GM12878 (cell line): ENCODE measurements at regions not wholly inside any gene's neighbourhood (a gene's known extent, or its start where the extent isn't known, plus 50 kb on each side); places are given as distances from the start of the nearest gene placed in this dataset.

ENCODE experiments used
- ATAC-seq: fragments of 200-7000 bp; cut with Tn5 transposase; 3 replicates; pipeline ENCODE4 v1.9.1; 2020; ENCODE audit warnings: mild to moderate bottlenecking, moderate library complexity
- BruUV-seq: library from RNA; stranded (reverse); fragments of 400-500 nt; replicated peaks from 2 replicates; lab custom pipeline; 2021; lab: Mats Ljungman, UMichigan
- CTCF ChIA-PET: fragments of 300-600 bp; sonication (Branson Sonifier 250); formaldehyde crosslinking; extraction: SDS; loops from one replicate; lab custom pipeline; 2021; ENCODE audit warnings: inconsistent platforms; lab: Yijun Ruan, JAX
- POLR2A ChIA-PET: fragments of 350-600 bp; formaldehyde crosslinking; extraction: SDS; loops from one replicate; lab custom pipeline; 2021; ENCODE audit warnings: inconsistent platforms; lab: Charles Lee
- RAD21 ChIA-PET: fragments of 300-600 bp; sonication (Branson Sonifier 250); formaldehyde crosslinking; loops from one replicate; lab custom pipeline; 2023; ENCODE audit warnings: antibody characterized with exemption; ENCODE audit not compliant: unreplicated experiment; lab: Charles Lee
- SMC1A ChIA-PET: fragments of 300-600 bp; sonication (Branson Sonifier 250); formaldehyde crosslinking; loops from one replicate; lab custom pipeline; 2023; ENCODE audit not compliant: unreplicated experiment, uncharacterized antibody; lab: Charles Lee
- DNase-seq: peaks from one replicate; pipeline ENCODE4 v3.0.0-alpha.2; 2011; ENCODE audit warnings: low read depth, low spot score
- FAIRE-seq: peaks from 3 replicates; lab custom pipeline; 2011; peaks lifted over from hg19 to GRCh38; lab: Jason Lieb, UNC
- H2AFZ ChIP-seq: 2 replicates; pipeline ENCODE4 v1.6.0; 2011; ENCODE audit warnings: low read depth, low read length, control low read depth; ENCODE audit not compliant: control insufficient read depth
- H3K27ac ChIP-seq: 2 replicates; pipeline ENCODE4 v1.5.1; 2011; ENCODE audit warnings: control low read depth; ENCODE audit not compliant: control insufficient read depth, insufficient read depth
- H3K27me3 ChIP-seq, 2 experiments: replicated peaks in 1 of 2; 2 replicates each; pipeline versions ENCODE4 v1.6.0 to v1.6.1; 2011; ENCODE audit warnings: low read length in 1 of 2; ENCODE audit not compliant: control insufficient read depth in 2 of 2, insufficient read depth in 2 of 2
- H3K36me3 ChIP-seq, 2 experiments: 2 replicates each; pipeline ENCODE4 v1.5.1; 2011; ENCODE audit warnings: low read length in 1 of 2; ENCODE audit not compliant: control insufficient read depth in 2 of 2, insufficient read depth in 2 of 2
- H3K4me1 ChIP-seq: 2 replicates; pipeline ENCODE4 v1.6.1; 2011; ENCODE audit warnings: mild to moderate bottlenecking, low read length, moderate library complexity, mixed read lengths; ENCODE audit not compliant: control insufficient read depth, insufficient read depth
- H3K4me2 ChIP-seq: 2 replicates; pipeline ENCODE4 v1.6.0; 2011; ENCODE audit warnings: control low read depth; ENCODE audit not compliant: control insufficient read depth, insufficient read depth
- H3K4me3 ChIP-seq: fragments of 200-600 bp; sonication (generic); 2 replicates; pipeline ENCODE4 v1.5.1; 2016
- H3K79me2 ChIP-seq: 2 replicates; pipeline ENCODE4 v1.6.0; 2011; ENCODE audit warnings: low read length; ENCODE audit not compliant: control insufficient read depth, insufficient read depth
- H3K9ac ChIP-seq: 2 replicates; pipeline ENCODE4 v1.8.0; 2011; ENCODE audit warnings: low read length, control low read depth, mixed read lengths; ENCODE audit not compliant: control insufficient read depth, insufficient read depth
- H3K9me3 ChIP-seq: replicated peaks from 3 replicates; pipeline ENCODE4 v1.5.1; 2011; ENCODE audit warnings: mild to moderate bottlenecking, low read length; ENCODE audit not compliant: control insufficient read depth, insufficient read depth
- H4K20me1 ChIP-seq: 2 replicates; pipeline ENCODE4 v1.6.0; 2011; ENCODE audit not compliant: control insufficient read depth, insufficient read depth
- EED ChIP-seq: sonication (generic); IDR thresholded peaks from 2 replicates; pipeline ENCODE4 v1.6.1; 2016; ENCODE audit warnings: antibody characterized with exemption, low read depth
- LARP7 ChIP-seq: fragments of 450-650 bp; IDR thresholded peaks from 2 replicates; pipeline ENCODE4 v1.6.1; 2017; ENCODE audit warnings: mild to moderate bottlenecking
- MLLT1 ChIP-seq: fragments of 450-650 bp; IDR thresholded peaks from 2 replicates; pipeline ENCODE4 v1.6.1; 2016; ENCODE audit warnings: mild to moderate bottlenecking
- NKRF ChIP-seq: fragments of 450-650 bp; conservative IDR thresholded peaks from 2 replicates; pipeline ENCODE4 v1.6.1; 2017; ENCODE audit warnings: mild to moderate bottlenecking, moderate library complexity
- PML ChIP-seq: IDR thresholded peaks from 2 replicates; pipeline ENCODE4 v1.6.1; 2012; ENCODE audit warnings: low read length, inconsistent platforms
- ZBTB40 ChIP-seq: fragments of 450-650 bp; IDR thresholded peaks from 2 replicates; pipeline ENCODE4 v1.6.1; 2016; ENCODE audit warnings: mild to moderate bottlenecking, moderate library complexity, borderline replicate concordance
- WGBS: methylation state at CpG from one replicate; pipeline ENCODE4 v1.1.6; 2016; ENCODE audit warnings: low lambda C conversion rate; ENCODE audit not compliant: insufficient replicate concordance, insufficient coverage; ENCODE audit errors: missing lambda C conversion rate; 5-methylcytosine and 5-hydroxymethylcytosine counted together
- in situ Hi-C: fragments of 300-500 bp; cut with MboI; formaldehyde crosslinking; loops from 9 replicates; pipeline ENCODE4 v1.14.3; 2018; ENCODE audit warnings: mixed read lengths
- intact Hi-C: fragments of 100-400 bp; cut with micrococcal nuclease; formaldehyde crosslinking; loops from one replicate; pipeline ENCODE4 v1.14.2; 2022; ENCODE audit not compliant: unreplicated experiment

- TF ChIP-seq NKRF (no peak), PML (no peak)
Observed at GRCh38 chr10:100632027-100632426, 96.3 kb downstream of the HIF1AN start (continued).

- 48% methylated on average over 5 of the region's 5 CpGs for WGBS
- no peak overlapping the region for H3K9ac ChIP-seq
- POLR2A ChIA-PET: no interaction called here
- DNase-seq (no peak), ATAC-seq (no peak), FAIRE-seq (no peak)
- intact Hi-C loops: no loop called here
- peaks cover 1 to 2% of the 10 kb centered on the region in 2 experiments; a peak in 2 of 4 replicates for H3K27me3 ChIP-seq
- BruUV-seq: no TSS peak
- no peak overlapping the region for H3K4me3 ChIP-seq
- no peaks in the 10 kb centered on the region for H3K4me1 ChIP-seq
- no peak for TF ChIP-seq EED
- no peak for TF ChIP-seq MLLT1
- no peak for TF ChIP-seq LARP7
- TF ChIP-seq ZBTB40: no peak
- no peak overlapping the region for H3K27ac ChIP-seq
- H3K9me3 ChIP-seq: no peaks in the 10 kb centered on the region
- in situ Hi-C loops: no loop called here
- no peaks in the 10 kb centered on the region for H3K36me3 ChIP-seq
- no peak overlapping the region for H3K4me2 ChIP-seq
- H4K20me1 ChIP-seq: no peaks in the 10 kb centered on the region
- SMC1A ChIA-PET: no interaction called here
- CTCF ChIA-PET: no interaction called here
- no peak overlapping the region for H2AFZ ChIP-seq
- RAD21 ChIA-PET: no interaction called here
- no peaks in the 10 kb centered on the region for H3K79me2 ChIP-seq
Observed at GRCh38 chr10:100634034-100634433, 98.3 kb downstream of the HIF1AN start.
